WTC11 (cell line): ENCODE measurements at regions not wholly inside any gene's neighbourhood (a gene's known extent, or its start where the extent isn't known, plus 50 kb on each side); places are given as distances from the start of the nearest gene placed in this dataset.

Experiments used
- ATAC-seq: fragments of 200-7000 bp; cut with Tn5 transposase; 2 replicates; pipeline ENCODE4 v1.10.0; 2021; ENCODE audit warnings: mild to moderate bottlenecking, moderate library complexity
- CTCF ChIA-PET: fragments of 300-600 bp; sonication (Branson Sonifier 250); formaldehyde crosslinking; loops from one replicate; lab custom pipeline; 2021; ENCODE audit warnings: antibody characterized with exemption; lab: Charles Lee
- POLR2A ChIA-PET: fragments of 350-600 bp; sonication (Branson Sonifier 250); formaldehyde crosslinking; loops from one replicate; lab custom pipeline; 2021; ENCODE audit warnings: antibody characterized with exemption; lab: Charles Lee
- DNase-seq: peaks from one replicate; pipeline ENCODE4 v3.0.0; 2021; ENCODE audit warnings: low spot score
- H3K27ac Mint-ChIP-seq: 2 replicates; pipeline ENCODE4 v1.8.0; 2021; ENCODE audit warnings: mixed read lengths
- H3K27me3 Mint-ChIP-seq: 2 replicates; pipeline ENCODE4 v1.8.0; 2021; ENCODE audit warnings: low read depth, mild to moderate bottlenecking, moderate library complexity, mixed read lengths
- H3K36me3 Mint-ChIP-seq: 2 replicates; pipeline ENCODE4 v1.8.0; 2021; ENCODE audit warnings: mixed read lengths
- H3K4me1 Mint-ChIP-seq: 2 replicates; pipeline ENCODE4 v1.8.0; 2022; ENCODE audit warnings: mixed read lengths
- H3K4me3 Mint-ChIP-seq: 2 replicates; pipeline ENCODE4 v1.8.0; 2021; ENCODE audit warnings: mild to moderate bottlenecking, moderate library complexity, mixed read lengths
- H3K9me3 Mint-ChIP-seq: 2 replicates; pipeline ENCODE4 v1.8.0; 2021; ENCODE audit warnings: mixed read lengths
- GRHL2 ChIP-seq: fragments of 250-450 bp; sonication (Bioruptor Pico); IDR thresholded peaks from 2 replicates; pipeline ENCODE4 v1.8.0; 2022; ENCODE audit warnings: mild to moderate bottlenecking, moderate library complexity; ENCODE audit not compliant: insufficient replicate concordance, severe bottlenecking
- GTF2I ChIP-seq: fragments of 250-450 bp; sonication (Bioruptor Pico); conservative IDR thresholded peaks from 2 replicates; pipeline ENCODE4 v1.4.0; 2021; ENCODE audit warnings: mild to moderate bottlenecking
- IRF2 ChIP-seq: sonication (generic); formaldehyde crosslinking; IDR thresholded peaks from 2 replicates; pipeline ENCODE4 v1.8.0; 2022; ENCODE audit warnings: low read depth, missing genetic modification reagents, borderline replicate concordance
- JAZF1 ChIP-seq: fragments of 250-450 bp; sonication (Bioruptor Pico); IDR thresholded peaks from 2 replicates; pipeline ENCODE4 v1.9.0; 2021; ENCODE audit warnings: moderate library complexity, mild to moderate bottlenecking, inconsistent platforms
- KAT7 ChIP-seq: sonication (generic); formaldehyde crosslinking; IDR thresholded peaks from 2 replicates; pipeline ENCODE4 v1.8.1; 2023; ENCODE audit warnings: missing genetic modification reagents, mild to moderate bottlenecking, borderline replicate concordance
- MYBL2 ChIP-seq: sonication (generic); formaldehyde crosslinking; IDR thresholded peaks from 2 replicates; pipeline ENCODE4 v1.8.1; 2023; ENCODE audit warnings: mild to moderate bottlenecking, moderate library complexity, missing genetic modification reagents
- NFE2L1 ChIP-seq: sonication (generic); formaldehyde crosslinking; IDR thresholded peaks from 2 replicates; pipeline ENCODE4 v1.8.1; 2023; ENCODE audit warnings: missing genetic modification reagents
- TCF7 ChIP-seq: sonication (generic); formaldehyde crosslinking; IDR thresholded peaks from 2 replicates; pipeline ENCODE4 v1.8.0; 2022; ENCODE audit warnings: mild to moderate bottlenecking, low read depth, missing genetic modification reagents, moderate library complexity
- TEAD4 ChIP-seq: sonication (generic); formaldehyde crosslinking; IDR thresholded peaks from 2 replicates; pipeline ENCODE4 v1.8.0; 2022; ENCODE audit warnings: mild to moderate bottlenecking, missing genetic modification reagents
- ZBTB21 ChIP-seq: sonication (generic); formaldehyde crosslinking; IDR thresholded peaks from 2 replicates; pipeline ENCODE4 v1.8.1; 2023; ENCODE audit warnings: mild to moderate bottlenecking, missing genetic modification reagents, borderline replicate concordance
- ZNF138 ChIP-seq: sonication (generic); formaldehyde crosslinking; conservative IDR thresholded peaks from 2 replicates; pipeline ENCODE4 v1.8.1; 2022; ENCODE audit warnings: mild to moderate bottlenecking, moderate library complexity, missing genetic modification reagents
- ZNF219 ChIP-seq: sonication (generic); formaldehyde crosslinking; IDR thresholded peaks from 2 replicates; pipeline ENCODE4 v1.8.0; 2023; ENCODE audit warnings: missing genetic modification reagents, mild to moderate bottlenecking, borderline replicate concordance
- ZNF232 ChIP-seq: sonication (generic); formaldehyde crosslinking; IDR thresholded peaks from 2 replicates; pipeline ENCODE4 v1.8.0; 2022; ENCODE audit warnings: mild to moderate bottlenecking, missing genetic modification reagents
- ZNF423 ChIP-seq: fragments of 250-450 bp; sonication (Bioruptor Pico); IDR thresholded peaks from 2 replicates; pipeline ENCODE4 v2.1.2; 2022; ENCODE audit warnings: mild to moderate bottlenecking, moderate library complexity
- TF ChIP-seq, protein P1 (sequence below): fragments of 250-450 bp; sonication (Bioruptor Pico); IDR thresholded peaks from 2 replicates; pipeline ENCODE4 v2.1.2; 2022; ENCODE audit warnings: mild to moderate bottlenecking, moderate library complexity
- TF ChIP-seq, protein P2 (sequence below): sonication (generic); formaldehyde crosslinking; IDR thresholded peaks from 2 replicates; pipeline ENCODE4 v1.8.1; 2022; ENCODE audit warnings: mild to moderate bottlenecking, missing genetic modification reagents, moderate library complexity, borderline replicate concordance
- TF ChIP-seq, protein P3 (sequence below): sonication (generic); formaldehyde crosslinking; IDR thresholded peaks from 2 replicates; pipeline ENCODE4 v1.8.1; 2022; ENCODE audit warnings: mild to moderate bottlenecking, moderate library complexity, missing genetic modification reagents
- TF ChIP-seq, protein P4 (sequence below): sonication (generic); formaldehyde crosslinking; IDR thresholded peaks from 2 replicates; pipeline ENCODE4 v1.8.0; 2022; ENCODE audit warnings: missing genetic modification reagents
- TF ChIP-seq, protein P5 (sequence below): sonication (generic); formaldehyde crosslinking; conservative IDR thresholded peaks from 2 replicates; pipeline ENCODE4 v1.8.1; 2022; ENCODE audit warnings: mild to moderate bottlenecking, missing genetic modification reagents
- TF ChIP-seq, protein P6 (sequence below): sonication (generic); formaldehyde crosslinking; IDR thresholded peaks from 2 replicates; pipeline ENCODE4 v1.8.0; 2022; ENCODE audit warnings: mild to moderate bottlenecking, missing genetic modification reagents
- TF ChIP-seq, protein P7 (sequence below): fragments of 250-450 bp; sonication (Bioruptor Pico); conservative IDR thresholded peaks from 2 replicates; pipeline ENCODE4 v1.9.0; 2021; ENCODE audit warnings: mild to moderate bottlenecking

DNA sequence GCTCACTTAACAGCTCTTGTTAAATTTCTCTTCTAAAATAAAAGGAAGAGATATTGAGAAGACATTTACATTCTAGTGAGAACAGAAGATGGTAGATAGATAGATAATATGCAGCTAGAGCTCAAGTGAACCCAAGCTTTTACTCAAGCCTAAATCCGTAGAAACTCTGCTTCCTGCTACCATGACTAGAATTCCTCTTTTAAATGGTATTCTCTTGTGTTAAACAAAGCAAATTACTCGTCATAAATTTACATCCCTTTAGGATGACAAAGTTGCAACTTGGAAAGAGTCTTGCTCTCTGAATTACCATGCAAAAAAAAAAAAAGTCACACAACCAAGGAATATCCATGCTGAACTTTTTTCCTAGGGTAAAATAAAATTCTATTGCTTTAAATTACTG lies 160.7 kb upstream of the LRFN5 start (continued):
- TF ChIP-seq, protein P1, sequence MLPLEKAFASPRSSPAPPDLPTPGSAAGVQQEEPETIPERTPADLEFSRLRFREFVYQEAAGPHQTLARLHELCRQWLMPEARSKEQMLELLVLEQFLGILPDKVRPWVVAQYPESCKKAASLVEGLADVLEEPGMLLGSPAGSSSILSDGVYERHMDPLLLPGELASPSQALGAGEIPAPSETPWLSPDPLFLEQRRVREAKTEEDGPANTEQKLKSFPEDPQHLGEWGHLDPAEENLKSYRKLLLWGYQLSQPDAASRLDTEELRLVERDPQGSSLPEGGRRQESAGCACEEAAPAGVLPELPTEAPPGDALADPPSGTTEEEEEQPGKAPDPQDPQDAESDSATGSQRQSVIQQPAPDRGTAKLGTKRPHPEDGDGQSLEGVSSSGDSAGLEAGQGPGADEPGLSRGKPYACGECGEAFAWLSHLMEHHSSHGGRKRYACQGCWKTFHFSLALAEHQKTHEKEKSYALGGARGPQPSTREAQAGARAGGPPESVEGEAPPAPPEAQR: no peak
- TF ChIP-seq ZNF423 (CRISPR knock-in tag) (no peak), NFE2L1 (no peak), GRHL2 (no peak), GTF2I (no peak), JAZF1 (CRISPR knock-in tag) (no peak), KAT7 (CRISPR knock-in tag) (no peak), IRF2 (no peak), TEAD4 (CRISPR knock-in tag) (no peak), TCF7 (CRISPR knock-in tag) (no peak)
- TF ChIP-seq, protein P2, sequence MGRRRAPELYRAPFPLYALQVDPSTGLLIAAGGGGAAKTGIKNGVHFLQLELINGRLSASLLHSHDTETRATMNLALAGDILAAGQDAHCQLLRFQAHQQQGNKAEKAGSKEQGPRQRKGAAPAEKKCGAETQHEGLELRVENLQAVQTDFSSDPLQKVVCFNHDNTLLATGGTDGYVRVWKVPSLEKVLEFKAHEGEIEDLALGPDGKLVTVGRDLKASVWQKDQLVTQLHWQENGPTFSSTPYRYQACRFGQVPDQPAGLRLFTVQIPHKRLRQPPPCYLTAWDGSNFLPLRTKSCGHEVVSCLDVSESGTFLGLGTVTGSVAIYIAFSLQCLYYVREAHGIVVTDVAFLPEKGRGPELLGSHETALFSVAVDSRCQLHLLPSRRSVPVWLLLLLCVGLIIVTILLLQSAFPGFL (CRISPR knock-in tag): no peak
- TF ChIP-seq, protein P3, sequence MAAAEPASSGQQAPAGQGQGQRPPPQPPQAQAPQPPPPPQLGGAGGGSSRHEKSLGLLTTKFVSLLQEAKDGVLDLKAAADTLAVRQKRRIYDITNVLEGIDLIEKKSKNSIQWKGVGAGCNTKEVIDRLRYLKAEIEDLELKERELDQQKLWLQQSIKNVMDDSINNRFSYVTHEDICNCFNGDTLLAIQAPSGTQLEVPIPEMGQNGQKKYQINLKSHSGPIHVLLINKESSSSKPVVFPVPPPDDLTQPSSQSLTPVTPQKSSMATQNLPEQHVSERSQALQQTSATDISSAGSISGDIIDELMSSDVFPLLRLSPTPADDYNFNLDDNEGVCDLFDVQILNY (CRISPR knock-in tag): no peak

DNA sequence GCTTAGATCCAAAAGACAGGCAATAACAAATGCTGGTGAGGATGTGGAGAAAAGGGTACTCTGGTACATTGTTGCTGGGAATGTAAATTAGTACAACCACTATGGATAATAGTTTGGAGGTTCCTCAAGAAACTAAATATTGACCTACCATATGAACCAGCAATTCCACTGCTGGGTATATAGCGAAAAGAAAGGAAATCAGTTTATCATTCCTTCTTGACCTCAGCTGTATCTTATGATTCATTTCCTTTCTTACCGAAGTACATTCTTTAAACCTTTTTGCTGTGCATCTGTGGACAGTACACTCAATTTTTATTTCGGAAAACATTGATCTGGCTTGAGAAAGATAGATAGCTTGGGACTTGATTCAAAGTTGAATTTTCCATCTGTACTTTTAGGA lies 183.2 kb upstream of the LRFN5 start:
- Mint-ChIP-seq H3K4me1 (peaks cover 24% of the 10 kb centered on the region), H3K27me3 (no peaks in the 10 kb centered on the region), H3K27ac (no peak overlapping the region), H3K36me3 (no peaks in the 10 kb centered on the region), H3K4me3 (no peak overlapping the region), H3K9me3 (no peaks in the 10 kb centered on the region)
- POLR2A ChIA-PET: no interaction called here
- TF ChIP-seq, protein P4, sequence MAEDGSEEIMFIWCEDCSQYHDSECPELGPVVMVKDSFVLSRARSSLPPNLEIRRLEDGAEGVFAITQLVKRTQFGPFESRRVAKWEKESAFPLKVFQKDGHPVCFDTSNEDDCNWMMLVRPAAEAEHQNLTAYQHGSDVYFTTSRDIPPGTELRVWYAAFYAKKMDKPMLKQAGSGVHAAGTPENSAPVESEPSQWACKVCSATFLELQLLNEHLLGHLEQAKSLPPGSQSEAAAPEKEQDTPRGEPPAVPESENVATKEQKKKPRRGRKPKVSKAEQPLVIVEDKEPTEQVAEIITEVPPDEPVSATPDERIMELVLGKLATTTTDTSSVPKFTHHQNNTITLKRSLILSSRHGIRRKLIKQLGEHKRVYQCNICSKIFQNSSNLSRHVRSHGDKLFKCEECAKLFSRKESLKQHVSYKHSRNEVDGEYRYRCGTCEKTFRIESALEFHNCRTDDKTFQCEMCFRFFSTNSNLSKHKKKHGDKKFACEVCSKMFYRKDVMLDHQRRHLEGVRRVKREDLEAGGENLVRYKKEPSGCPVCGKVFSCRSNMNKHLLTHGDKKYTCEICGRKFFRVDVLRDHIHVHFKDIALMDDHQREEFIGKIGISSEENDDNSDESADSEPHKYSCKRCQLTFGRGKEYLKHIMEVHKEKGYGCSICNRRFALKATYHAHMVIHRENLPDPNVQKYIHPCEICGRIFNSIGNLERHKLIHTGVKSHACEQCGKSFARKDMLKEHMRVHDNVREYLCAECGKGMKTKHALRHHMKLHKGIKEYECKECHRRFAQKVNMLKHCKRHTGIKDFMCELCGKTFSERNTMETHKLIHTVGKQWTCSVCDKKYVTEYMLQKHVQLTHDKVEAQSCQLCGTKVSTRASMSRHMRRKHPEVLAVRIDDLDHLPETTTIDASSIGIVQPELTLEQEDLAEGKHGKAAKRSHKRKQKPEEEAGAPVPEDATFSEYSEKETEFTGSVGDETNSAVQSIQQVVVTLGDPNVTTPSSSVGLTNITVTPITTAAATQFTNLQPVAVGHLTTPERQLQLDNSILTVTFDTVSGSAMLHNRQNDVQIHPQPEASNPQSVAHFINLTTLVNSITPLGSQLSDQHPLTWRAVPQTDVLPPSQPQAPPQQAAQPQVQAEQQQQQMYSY (CRISPR knock-in tag): no peak
- TF ChIP-seq, protein P3 (CRISPR knock-in tag): no peak
- TF ChIP-seq GTF2I: no peak
- TF ChIP-seq, protein P5, sequence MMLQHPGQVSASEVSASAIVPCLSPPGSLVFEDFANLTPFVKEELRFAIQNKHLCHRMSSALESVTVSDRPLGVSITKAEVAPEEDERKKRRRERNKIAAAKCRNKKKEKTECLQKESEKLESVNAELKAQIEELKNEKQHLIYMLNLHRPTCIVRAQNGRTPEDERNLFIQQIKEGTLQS: no peak
- TF ChIP-seq MYBL2 (CRISPR knock-in tag): no peak
- no peak for TF ChIP-seq ZBTB21
- no peak for TF ChIP-seq ZNF232 (CRISPR knock-in tag)
- TF ChIP-seq, protein P6, sequence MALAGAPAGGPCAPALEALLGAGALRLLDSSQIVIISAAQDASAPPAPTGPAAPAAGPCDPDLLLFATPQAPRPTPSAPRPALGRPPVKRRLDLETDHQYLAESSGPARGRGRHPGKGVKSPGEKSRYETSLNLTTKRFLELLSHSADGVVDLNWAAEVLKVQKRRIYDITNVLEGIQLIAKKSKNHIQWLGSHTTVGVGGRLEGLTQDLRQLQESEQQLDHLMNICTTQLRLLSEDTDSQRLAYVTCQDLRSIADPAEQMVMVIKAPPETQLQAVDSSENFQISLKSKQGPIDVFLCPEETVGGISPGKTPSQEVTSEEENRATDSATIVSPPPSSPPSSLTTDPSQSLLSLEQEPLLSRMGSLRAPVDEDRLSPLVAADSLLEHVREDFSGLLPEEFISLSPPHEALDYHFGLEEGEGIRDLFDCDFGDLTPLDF: no peak
- TF ChIP-seq, protein P7, sequence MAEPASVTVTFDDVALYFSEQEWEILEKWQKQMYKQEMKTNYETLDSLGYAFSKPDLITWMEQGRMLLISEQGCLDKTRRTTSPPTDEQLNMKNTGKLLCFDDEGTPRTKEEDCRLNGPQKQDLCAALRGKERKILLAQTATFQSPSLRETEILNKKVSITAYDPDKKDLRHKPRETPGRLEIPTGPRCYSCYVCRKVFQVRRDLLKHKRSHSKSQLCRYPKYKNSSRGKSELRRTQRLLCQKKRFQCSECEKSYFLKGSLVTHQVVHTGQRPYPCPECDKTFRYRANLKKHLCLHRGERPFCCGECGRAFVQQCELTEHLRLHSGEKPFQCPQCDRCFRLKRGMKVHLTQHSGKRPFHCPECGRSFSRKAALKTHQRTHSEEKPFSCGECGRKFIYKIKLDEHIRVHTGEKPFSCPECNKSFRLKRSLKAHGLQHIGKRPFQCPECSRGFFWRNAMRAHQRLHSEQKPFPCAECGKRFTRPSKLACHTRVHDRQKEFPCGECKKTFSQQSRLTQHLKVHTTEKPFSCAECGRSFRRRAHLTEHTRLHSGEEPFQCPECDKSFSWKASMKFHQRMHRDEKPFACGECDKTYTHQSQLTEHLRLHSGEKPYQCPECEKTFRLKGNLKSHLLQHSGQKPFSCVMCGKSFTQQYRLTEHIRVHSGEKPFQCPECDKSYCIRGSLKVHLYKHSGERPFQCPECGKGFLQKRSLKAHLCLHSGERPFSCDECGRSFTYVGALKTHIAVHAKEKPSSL (CRISPR knock-in tag): no peak
- no peak for TF ChIP-seq ZNF219 (CRISPR knock-in tag)
- no peak for TF ChIP-seq TEAD4 (CRISPR knock-in tag)
- no peak for TF ChIP-seq ZNF138 (CRISPR knock-in tag)
- TF ChIP-seq TCF7 (CRISPR knock-in tag): no peak
- no peak for ATAC-seq
- no peak for DNase-seq
- CTCF ChIA-PET: no interaction called here
